Activated CD4-positive, CD25-positive, alpha-beta regulatory T cell (primary cell): ENCODE measurements at regions not wholly inside any gene's neighbourhood (a gene's known extent, or its start where the extent isn't known, plus 50 kb on each side); places are given as distances from the start of the nearest gene placed in this dataset.
"Not testable (repeated sequence)": the region's sequence is repeated elsewhere in the genome, so short reads cannot be mapped to it uniquely, and the experiment has no call there.

Experiments
- DNase-seq, 4 experiments: peaks; one replicate each; lab custom pipeline; 2025; lab: John Stamatoyannopoulos, UW

DNA sequence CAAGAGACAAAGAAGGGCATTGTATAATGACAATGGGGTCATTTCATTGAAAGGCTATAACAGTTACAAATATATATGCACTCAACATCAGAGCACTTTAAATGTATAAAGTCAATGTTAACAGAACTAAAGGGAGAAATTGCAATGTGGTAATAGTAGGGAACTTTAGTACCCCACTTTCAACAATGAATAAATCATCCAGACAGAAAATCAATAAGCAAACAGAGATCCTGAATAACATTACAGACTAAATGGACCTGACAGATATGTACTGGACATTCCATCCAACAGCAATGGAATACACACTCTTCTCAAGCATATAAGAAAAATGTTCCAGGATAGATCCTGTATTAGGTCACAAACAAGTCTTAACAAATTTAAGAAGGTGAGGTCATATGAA, 90.5 kb upstream of the ALKAL2 start:
- no peak for DNase-seq

DNA sequence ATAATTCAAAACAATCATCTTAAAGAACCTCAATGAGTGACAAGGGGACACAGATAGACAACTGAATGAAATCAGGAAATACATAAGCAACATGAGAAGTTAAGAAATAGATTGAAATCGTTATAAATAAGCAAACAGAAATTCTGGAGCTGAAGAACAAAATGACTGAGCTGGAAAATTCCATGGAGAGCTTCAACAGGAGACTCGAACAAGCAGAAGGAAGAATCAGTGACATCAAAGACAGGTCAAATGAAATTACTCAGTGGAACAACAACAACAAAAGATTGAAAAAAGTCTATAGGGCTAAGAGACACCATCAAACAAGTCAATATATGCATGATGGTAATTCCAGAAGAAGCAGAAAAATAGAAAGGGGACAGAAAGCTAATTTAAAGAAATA, 89.5 kb upstream of the ALKAL2 start:
- DNase-seq, result no peak

DNA sequence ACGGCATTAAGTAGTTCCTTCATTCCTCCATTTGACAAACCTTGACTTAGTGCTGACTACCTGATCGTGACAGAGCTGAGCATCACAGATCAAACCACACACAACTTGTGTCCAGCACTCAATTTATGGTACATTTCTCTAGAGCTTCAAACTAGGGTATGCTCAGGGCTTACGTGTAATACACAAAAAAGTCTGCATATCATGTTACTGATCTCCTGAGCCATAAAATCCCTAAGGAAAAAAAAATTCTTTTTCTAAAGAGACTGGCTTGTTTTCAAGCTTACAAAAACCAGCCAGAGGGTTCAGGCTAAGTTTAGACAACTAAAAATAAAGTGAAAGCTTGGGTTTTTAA, 88.0 kb upstream of the ALKAL2 start:
- DNase-seq, result no peak

GRCh38 chr2:375270-375955, 87.5 kb upstream of the ALKAL2 start:
- DNase-seq, result no peak

DNA sequence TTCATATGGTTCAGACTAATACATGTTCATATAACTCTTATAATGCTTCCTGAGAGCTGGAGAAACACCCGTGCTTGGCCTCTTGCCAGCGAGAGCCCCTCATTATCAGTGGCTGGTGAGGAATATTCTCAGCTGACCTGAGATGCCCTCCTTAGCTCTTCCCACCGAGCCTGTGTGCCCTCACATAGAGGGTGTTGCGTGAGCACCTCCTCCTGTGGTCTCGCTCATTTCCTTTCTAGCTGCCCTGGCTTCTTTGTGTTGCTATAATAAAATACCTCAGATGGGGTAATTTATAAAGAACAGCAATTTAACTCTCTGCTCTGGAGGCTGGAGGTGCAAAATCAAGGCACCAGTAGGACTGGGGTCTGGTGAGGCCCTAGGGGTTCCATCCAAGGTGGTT, 80.5 kb upstream of the ALKAL2 start:
- DNase-seq, result no peak

GRCh38 chr2:367246-367645, 79.4 kb upstream of the ALKAL2 start:
- DNase-seq, result no peak

GRCh38 chr2:366706-367105, 78.8 kb upstream of the ALKAL2 start:
- DNase-seq, result no peak

DNA sequence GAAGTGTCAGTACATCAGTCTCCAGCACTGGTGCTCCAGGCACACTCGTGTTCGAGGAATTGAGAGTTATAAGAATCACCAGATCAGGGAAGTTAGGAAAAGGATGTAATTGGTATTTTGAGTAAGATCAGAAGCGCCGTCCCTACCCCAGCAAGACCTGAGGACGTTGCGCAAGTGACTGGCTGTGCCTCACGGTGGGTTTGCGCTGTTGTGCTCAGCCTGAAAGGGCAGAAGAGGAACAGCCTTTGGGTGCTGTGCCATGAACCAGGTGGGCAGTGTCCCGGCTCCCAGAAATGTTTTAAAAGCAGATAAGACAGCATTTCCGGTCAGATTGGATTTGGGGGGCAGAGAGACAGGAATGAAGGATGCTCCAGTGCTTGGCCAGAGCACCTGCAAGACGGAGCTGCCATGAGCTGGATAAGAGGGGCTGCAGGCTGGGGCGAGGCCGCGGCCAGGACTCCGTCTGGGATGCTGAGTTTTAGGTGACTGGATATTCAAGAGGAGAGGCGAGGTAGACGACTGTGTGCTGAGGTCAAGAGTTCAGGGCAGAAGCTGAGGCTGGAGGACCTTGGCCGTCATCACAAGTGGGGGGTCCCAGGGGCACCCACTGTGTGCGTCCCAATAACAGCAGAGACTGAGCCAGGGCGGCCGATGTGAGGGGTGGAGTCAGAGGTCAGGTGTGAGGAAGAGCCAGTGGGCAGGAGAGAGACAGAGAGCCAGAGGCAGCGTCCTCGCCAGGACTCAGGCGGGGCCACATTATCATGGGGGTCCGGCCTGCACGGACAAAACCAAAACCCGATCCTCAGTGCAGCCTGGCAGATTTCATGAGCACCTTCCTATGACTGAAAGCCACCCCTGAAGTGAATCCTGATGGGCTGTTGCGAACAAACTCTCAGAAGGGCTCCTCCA, 77.7 kb upstream of the ALKAL2 start:
- no peak for DNase-seq

- DNase-seq, result no peak
Measured at GRCh38 chr2:363824-364470, 76.1 kb upstream of the ALKAL2 start.

DNA sequence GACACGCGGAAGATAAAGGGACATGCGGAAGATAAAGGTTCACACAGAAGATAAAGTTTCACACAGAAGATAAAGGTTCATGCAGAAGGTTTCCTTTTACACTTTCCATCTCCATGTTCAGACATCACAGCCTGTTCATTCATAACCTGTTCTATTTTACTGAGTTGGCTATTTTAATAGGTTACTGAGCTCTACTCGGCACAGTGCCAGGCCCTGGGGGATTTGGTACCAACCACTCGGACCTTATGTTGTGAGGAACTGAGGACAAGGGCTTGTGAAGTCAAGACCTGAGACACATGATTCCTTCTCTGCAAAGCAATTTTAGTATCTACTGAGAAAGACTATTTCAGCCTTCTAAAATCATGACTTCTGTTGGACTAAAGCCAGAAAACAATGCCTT, 75.0 kb upstream of the ALKAL2 start:
- no peak for DNase-seq

- DNase-seq, result no peak
Measured at GRCh38 chr2:360124-360523, 72.2 kb upstream of the ALKAL2 start.

GRCh38 chr2:359047-359446, 71.2 kb upstream of the ALKAL2 start:
- no peak for DNase-seq

GRCh38 chr2:357811-358210, 69.9 kb upstream of the ALKAL2 start:
- DNase-seq, result no peak

DNA sequence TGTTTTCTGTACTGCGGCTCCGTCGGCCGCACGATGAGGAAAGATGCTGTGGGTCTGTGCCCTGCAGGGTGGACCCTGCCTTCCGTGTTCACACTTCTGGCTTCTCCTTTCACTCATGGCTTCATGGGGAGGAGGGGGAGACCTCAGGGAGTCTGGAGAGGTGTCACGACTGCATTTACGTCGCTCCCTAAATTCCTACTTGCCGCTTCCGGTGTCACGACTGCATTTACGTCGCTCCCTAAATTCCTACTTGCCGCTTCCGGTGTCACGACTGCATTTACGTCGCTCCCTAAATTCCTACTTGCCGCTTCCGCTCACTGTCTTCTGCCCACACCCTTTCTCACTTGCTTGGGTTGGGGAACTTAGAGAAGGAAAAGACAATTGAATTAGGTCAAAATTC, 68.4 kb upstream of the ALKAL2 start:
- not testable (repeated sequence) for DNase-seq

DNA sequence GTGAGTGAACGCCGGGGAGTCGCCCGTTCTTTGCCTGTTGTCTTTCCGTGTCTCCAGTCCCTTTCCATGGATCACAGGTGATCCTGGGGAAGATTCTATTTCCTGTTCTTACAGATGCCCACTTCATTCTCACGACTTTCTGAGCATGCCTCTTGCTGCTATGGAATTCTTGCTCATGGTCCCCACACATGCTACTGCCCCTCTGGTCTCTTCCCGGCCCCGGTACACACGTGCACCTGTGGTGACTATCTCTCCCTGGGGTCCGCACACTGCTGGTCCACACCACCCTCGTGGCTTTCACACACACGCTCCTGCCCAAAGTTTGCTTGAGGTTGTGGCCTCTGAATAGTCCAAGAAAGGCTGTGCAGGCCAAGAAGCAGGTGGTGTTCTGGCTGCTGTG, 67.9 kb upstream of the ALKAL2 start:
- no peak for DNase-seq

GRCh38 chr2:352696-353095, 64.8 kb upstream of the ALKAL2 start:
- DNase-seq, result no peak

GRCh38 chr2:349390-349789, 61.5 kb upstream of the ALKAL2 start:
- DNase-seq, result no peak

GRCh38 chr2:348361-348916, 60.5 kb upstream of the ALKAL2 start:
- DNase-seq, result no peak

DNA sequence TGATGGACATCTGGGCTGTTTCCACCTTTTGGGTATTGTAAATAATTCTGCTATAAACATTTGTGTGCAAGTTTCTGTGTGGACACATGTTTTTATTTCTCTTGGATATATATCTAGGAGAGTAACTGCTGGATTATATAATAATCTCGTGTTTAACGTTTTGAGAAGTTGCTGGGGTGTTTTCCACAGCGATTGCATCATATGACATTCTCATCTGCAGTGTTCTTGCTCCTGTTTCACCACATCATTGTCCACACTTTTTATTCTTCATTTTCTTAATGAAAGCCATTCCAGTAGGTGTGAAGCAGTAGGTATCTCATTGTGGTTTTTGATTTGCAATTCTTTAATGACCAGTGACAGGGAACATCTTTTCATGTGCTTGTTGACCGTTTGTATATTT, 56.9 kb upstream of the ALKAL2 start:
- no peak for DNase-seq

DNA sequence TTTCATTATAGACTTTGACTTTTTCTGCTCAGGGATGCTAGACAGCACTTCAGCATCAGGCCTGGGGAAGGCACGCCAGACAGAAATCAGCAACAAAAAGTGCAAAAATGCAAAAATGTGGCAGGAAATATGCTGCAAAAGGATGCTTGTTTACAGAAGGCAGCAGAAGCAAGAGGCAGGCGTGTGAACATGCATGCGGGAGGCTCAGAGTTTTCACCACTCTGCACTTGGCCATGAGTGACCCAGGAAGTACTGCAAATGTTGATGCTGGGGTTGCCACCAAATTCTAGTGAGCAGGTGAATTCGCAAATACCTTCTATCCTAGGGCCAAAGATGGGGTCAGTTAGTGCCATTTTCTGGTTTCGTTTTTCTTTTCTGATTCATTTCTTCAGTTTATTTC, 55.5 kb upstream of the ALKAL2 start:
- DNase-seq, result no peak

- no peak for DNase-seq
Measured at GRCh38 chr2:341912-342311, 54.0 kb upstream of the ALKAL2 start.

DNA sequence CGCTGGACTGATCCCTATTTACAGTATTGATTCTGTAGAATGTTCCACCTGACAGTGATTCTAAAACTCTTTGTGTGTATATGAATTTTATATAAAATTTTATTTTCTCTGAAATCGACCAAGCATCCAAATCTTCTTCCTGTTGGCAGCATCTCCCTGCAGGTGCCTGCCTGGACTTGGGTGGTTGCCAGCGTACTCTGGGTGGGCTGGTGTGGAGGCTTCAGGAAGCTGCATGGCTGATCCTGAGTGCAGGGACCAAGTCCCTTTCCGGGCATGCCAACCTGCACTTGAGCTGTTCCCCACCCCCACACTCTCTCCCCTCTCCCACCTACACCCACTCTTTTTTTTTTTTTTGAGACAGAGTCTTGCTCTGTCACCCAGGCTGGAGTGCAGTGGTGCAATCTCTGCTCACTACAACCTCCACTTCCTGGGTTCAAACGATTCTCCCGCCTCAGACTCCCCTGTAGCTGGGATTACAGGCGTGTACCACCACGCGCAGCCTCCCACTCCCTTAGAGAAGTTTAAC, 53.2 kb upstream of the ALKAL2 start:
- no peak for DNase-seq
